Natural killer cell (primary cell): ENCODE measurements at regions not wholly inside any gene's neighbourhood (a gene's known extent, or its start where the extent isn't known, plus 50 kb on each side); places are given as distances from the start of the nearest gene placed in this dataset.

ENCODE experiments used
- ATAC-seq, 3 donors: fragments of 150-1000 bp in 2 of 3; fragments of 200-7000 bp in 1 of 3; cut with Tn5 transposase; 1 replicate in 1 of 3; 2 replicates in 2 of 3; pipeline ENCODE4 v1.10.0; 2021; ENCODE audit warnings: mild to moderate bottlenecking in 2 of 3, moderate library complexity in 2 of 3
- DNase-seq, 2 donors: peaks; one replicate each; pipeline versions ENCODE4 v3.0.0 to v3.0.0-alpha.2; 2013 to 2021; ENCODE audit warnings: mixed read lengths in 1 of 2
- H3K27ac ChIP-seq: one replicate; pipeline ENCODE4 v1.5.1; 2013; ENCODE audit warnings: mild to moderate bottlenecking, low read length
- H3K27me3 ChIP-seq: one replicate; pipeline ENCODE4 v1.6.1; 2013; ENCODE audit warnings: low read length; ENCODE audit not compliant: control insufficient read depth, insufficient read depth
- H3K36me3 ChIP-seq: one replicate; pipeline ENCODE4 v1.6.1; 2013; ENCODE audit warnings: low read length; ENCODE audit not compliant: control insufficient read depth, insufficient read depth
- H3K4me1 ChIP-seq: one replicate; pipeline ENCODE4 v1.6.1; 2013; ENCODE audit warnings: low read length; ENCODE audit not compliant: control insufficient read depth, insufficient read depth
- H3K4me3 ChIP-seq: one replicate; pipeline ENCODE4 v1.5.1; 2013; ENCODE audit warnings: low read length
- H3K9me3 ChIP-seq: one replicate; pipeline ENCODE4 v1.6.1; 2013; ENCODE audit warnings: low read length; ENCODE audit not compliant: control insufficient read depth, insufficient read depth
- H3K27ac Mint-ChIP-seq, 2 donors: one replicate each; pipeline ENCODE4 v1.8.0; 2022; ENCODE audit warnings: mild to moderate bottlenecking in 2 of 2, mixed read lengths in 2 of 2, moderate library complexity in 1 of 2
- H3K27me3 Mint-ChIP-seq, 2 donors: one replicate each; pipeline ENCODE4 v1.8.0; 2022; ENCODE audit warnings: low read depth in 2 of 2, mixed read lengths in 2 of 2
- H3K36me3 Mint-ChIP-seq: one replicate; pipeline ENCODE4 v1.8.0; 2022; ENCODE audit warnings: mixed read lengths
- H3K4me1 Mint-ChIP-seq, 2 donors: one replicate each; pipeline ENCODE4 v1.8.0; 2022; ENCODE audit warnings: mixed read lengths in 2 of 2
- H3K4me3 Mint-ChIP-seq: one replicate; pipeline ENCODE4 v1.8.0; 2022; ENCODE audit warnings: mild to moderate bottlenecking, moderate library complexity, mixed read lengths
- H3K9me3 Mint-ChIP-seq, 2 donors: one replicate each; pipeline ENCODE4 v1.8.0; 2022; ENCODE audit warnings: mixed read lengths in 2 of 2
- WGBS: methylation state at CpG from one replicate; pipeline ENCODE4 v1.1.7; 2013; ENCODE audit warnings: missing lambda C conversion rate; ENCODE audit not compliant: insufficient coverage; 5-methylcytosine and 5-hydroxymethylcytosine counted together
- intact Hi-C: fragments of 100-400 bp; cut with micrococcal nuclease; formaldehyde crosslinking; loops from one replicate; pipeline ENCODE4 v1.14.2; 2022
- TF ChIP-seq, protein P1 (sequence below): fragments of 200-600 bp; IDR thresholded peaks from one replicate; pipeline ENCODE4 v1.8.0; 2022; ENCODE audit warnings: antibody characterized with exemption

DNA sequence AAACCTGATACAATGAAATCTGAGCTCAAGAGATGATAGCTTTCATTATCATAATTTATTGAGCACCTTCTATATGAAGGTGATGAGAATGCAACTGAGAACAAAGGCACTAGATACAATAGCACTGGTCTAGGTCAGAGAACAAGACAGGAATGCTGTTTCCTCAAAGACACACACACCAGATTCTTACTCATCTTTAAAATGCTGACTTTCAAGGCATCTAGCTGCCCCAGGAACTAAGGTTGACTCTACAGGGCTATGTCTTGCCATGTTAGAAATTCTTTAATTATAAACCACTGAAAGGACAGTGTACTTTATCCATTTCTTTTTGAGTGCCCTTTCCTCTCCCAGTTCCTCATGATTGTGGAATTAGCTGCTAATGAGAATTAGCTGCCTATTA is 195.4 kb upstream of the RMST start:
- H3K4me3 ChIP-seq: no peak overlapping the region
- Mint-ChIP-seq H3K27ac (no peak overlapping the region), H3K4me3 (no peak overlapping the region), H3K27me3 (no peaks in the 10 kb centered on the region), H3K9me3 (peaks cover 2 to 3% of the 10 kb centered on the region in 2 donors), H3K36me3 (no peaks in the 10 kb centered on the region), H3K4me1 (no peaks in the 10 kb centered on the region)
- intact Hi-C loops: no loop called here
- H3K9me3 ChIP-seq: no peaks in the 10 kb centered on the region
- H3K36me3 ChIP-seq: no peaks in the 10 kb centered on the region
- H3K4me1 ChIP-seq: no peaks in the 10 kb centered on the region
- DNase-seq (no peak), ATAC-seq (no peak)
- no peak overlapping the region for H3K27ac ChIP-seq
- no peaks in the 10 kb centered on the region for H3K27me3 ChIP-seq
- TF ChIP-seq, protein P1, sequence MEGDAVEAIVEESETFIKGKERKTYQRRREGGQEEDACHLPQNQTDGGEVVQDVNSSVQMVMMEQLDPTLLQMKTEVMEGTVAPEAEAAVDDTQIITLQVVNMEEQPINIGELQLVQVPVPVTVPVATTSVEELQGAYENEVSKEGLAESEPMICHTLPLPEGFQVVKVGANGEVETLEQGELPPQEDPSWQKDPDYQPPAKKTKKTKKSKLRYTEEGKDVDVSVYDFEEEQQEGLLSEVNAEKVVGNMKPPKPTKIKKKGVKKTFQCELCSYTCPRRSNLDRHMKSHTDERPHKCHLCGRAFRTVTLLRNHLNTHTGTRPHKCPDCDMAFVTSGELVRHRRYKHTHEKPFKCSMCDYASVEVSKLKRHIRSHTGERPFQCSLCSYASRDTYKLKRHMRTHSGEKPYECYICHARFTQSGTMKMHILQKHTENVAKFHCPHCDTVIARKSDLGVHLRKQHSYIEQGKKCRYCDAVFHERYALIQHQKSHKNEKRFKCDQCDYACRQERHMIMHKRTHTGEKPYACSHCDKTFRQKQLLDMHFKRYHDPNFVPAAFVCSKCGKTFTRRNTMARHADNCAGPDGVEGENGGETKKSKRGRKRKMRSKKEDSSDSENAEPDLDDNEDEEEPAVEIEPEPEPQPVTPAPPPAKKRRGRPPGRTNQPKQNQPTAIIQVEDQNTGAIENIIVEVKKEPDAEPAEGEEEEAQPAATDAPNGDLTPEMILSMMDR: no peak

DNA sequence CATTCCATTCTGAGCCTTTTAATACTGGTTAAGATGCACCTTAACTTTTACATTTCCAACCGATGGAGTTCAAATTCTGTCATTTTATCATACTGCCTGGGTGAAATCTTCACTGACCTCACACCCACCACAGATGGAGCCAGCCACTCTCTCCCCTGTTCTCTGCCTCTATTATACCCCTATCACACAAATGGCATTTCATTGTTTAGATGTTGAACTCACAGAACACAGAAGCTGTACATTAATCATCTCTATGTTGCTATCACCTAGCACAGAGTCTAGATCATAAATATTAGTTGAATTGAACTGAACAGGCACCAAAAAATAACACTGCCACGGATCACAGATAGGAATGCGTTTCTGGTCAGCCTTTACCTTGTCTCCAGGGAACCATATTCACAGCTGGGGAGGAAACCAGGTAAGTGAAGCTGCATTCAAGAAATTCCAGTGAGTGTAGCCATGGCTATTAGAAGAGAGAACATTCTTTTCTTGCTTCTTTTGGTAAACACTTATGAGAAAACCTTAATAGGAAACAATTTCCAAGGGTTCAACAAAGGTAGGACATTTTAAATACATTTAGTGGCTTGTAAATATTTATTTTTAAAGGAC is 194.9 kb upstream of the RMST start:
- DNase-seq: no peak
- H3K36me3 Mint-ChIP-seq: no peaks in the 10 kb centered on the region

DNA sequence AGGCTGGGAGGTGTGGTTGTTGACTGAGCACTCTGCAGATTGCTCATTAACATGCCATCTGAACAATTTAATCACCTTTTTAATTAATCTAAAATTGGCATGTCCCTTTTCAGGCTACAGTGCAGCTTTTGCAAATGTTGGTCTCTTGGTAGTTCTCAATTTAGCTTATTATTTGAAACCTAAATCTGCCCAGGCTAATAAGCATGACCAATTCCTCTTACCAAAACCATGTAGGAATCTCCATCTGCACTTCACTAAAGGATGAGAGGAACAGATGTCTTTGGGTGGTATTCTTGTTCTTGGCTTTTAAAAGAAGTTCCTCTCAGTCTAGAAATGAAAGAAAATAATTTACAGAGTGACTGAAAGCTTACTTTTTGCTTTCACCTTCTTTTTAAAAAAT is 190.1 kb upstream of the RMST start:
- H3K27me3 Mint-ChIP-seq: peaks cover 4 to 9% of the 10 kb centered on the region in 2 donors
- no peak overlapping the region for H3K27ac Mint-ChIP-seq
- H3K9me3 ChIP-seq: no peaks in the 10 kb centered on the region
- no peak overlapping the region for H3K4me3 ChIP-seq
- no peaks in the 10 kb centered on the region for H3K36me3 ChIP-seq
- no peaks in the 10 kb centered on the region for H3K36me3 Mint-ChIP-seq
- H3K4me1 Mint-ChIP-seq: no peaks in the 10 kb centered on the region
- no peaks in the 10 kb centered on the region for H3K27me3 ChIP-seq
- H3K4me3 Mint-ChIP-seq: no peak overlapping the region
- peaks cover 0 to 2% of the 10 kb centered on the region in 2 donors for H3K9me3 Mint-ChIP-seq
- intact Hi-C loops: no loop called here
- ATAC-seq (no peak), DNase-seq (no peak)
- TF ChIP-seq, protein P1: no peak
- H3K4me1 ChIP-seq: no peaks in the 10 kb centered on the region
- no peak overlapping the region for H3K27ac ChIP-seq

More for the DNA sequence above, 194.9 kb upstream of the RMST start:
- 80% methylated on average over 3 of the region's 3 CpGs for WGBS
- Histone ChIP-seq H3K27me3 (no peaks in the 10 kb centered on the region), H3K4me3 (no peak overlapping the region), H3K4me1 (no peaks in the 10 kb centered on the region), H3K9me3 (no peaks in the 10 kb centered on the region), H3K36me3 (no peaks in the 10 kb centered on the region), H3K27ac (no peak overlapping the region)
- TF ChIP-seq, protein P1: no peak
- intact Hi-C loops: no loop called here
- Mint-ChIP-seq H3K4me1 (no peaks in the 10 kb centered on the region), H3K27me3 (no peaks in the 10 kb centered on the region), H3K4me3 (no peak overlapping the region), H3K27ac (no peak overlapping the region), H3K9me3 (peaks cover 2 to 3% of the 10 kb centered on the region in 2 donors)
- no peak for ATAC-seq

DNA sequence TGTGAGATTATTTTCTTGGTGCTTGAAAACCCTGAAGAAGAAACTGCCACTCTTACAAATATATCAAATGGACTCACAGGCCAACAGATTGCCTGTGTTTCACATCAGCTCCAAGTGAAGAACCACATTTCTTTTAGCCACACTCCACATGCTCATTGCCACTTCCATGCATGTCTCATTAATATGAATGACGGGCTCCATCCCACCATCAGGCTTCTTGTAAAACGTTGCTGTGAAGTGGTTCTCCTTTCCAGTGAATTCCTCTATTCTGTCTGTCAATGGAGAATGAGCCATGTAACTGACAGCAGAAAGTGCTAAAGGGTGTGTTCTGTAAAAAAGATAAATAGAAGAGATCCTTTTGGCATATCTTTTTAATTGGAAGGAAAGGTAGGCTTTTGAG is 188.2 kb upstream of the RMST start:
- Mint-ChIP-seq H3K27me3 (peaks cover 4 to 12% of the 10 kb centered on the region in 2 donors), H3K9me3 (peaks cover 0 to 2% of the 10 kb centered on the region in 2 donors), H3K4me3 (no peak overlapping the region), H3K36me3 (no peaks in the 10 kb centered on the region), H3K4me1 (no peaks in the 10 kb centered on the region), H3K27ac (no peak overlapping the region)
- DNase-seq (no peak), ATAC-seq (no peak)
- Histone ChIP-seq H3K27me3 (no peaks in the 10 kb centered on the region), H3K4me3 (no peak overlapping the region), H3K36me3 (no peaks in the 10 kb centered on the region), H3K4me1 (no peaks in the 10 kb centered on the region), H3K27ac (no peak overlapping the region), H3K9me3 (no peaks in the 10 kb centered on the region)
- WGBS: 41% methylated on average over 2 of the region's 2 CpGs
- intact Hi-C loops: no loop called here
- TF ChIP-seq, protein P1: no peak
